NT2/D1 (cell line): ENCODE measurements at regions not wholly inside any gene's neighbourhood (a gene's known extent, or its start where the extent isn't known, plus 50 kb on each side); places are given as distances from the start of the nearest gene placed in this dataset.

Experiments used
- SUZ12 ChIP-seq: IDR thresholded peaks from 2 replicates; pipeline ENCODE4 v1.6.1; 2011; ENCODE audit not compliant: insufficient read length, insufficient read depth; ENCODE audit errors: extremely low read depth
- ZNF274 ChIP-seq: IDR thresholded peaks from 2 replicates; pipeline ENCODE4 v1.6.1; 2011; ENCODE audit warnings: mild to moderate bottlenecking, low read depth, low read length

GRCh38 chr2:120616261-120616660 lies 119.4 kb upstream of the GLI2 start:
- no peak for TF ChIP-seq SUZ12
- no peak for TF ChIP-seq ZNF274
